ENCODE measurements at regions not wholly inside any gene's neighbourhood (a gene's known extent, or its start where the extent isn't known, plus 50 kb on each side); places are given as distances from the start of the nearest gene placed in this dataset.

DNA sequence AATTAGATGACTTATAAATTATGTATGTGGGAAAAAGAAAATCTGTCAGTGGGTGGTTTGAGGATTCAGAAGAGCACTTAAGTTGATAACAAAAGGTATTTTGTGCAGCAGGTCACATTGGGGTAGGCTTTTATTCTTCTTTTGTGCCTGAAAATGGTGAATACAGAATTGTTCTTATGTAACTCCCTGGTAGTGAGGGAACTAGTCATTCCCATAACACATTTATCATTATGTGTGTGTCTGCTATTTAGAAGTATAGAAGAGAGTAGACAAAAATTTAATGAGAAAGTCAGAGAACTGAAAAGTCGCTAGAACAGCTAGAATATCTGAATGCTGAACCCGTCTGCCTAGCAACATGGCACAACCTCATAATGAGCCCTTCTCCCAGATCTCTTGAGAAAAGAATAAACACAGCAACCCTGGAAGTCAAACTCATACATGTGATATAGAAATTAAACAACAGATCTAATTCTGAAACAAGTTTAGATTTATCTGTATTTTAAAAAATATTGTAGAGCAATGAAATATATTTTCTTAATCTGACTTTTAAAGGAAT is 111.8 kb upstream of the EDNRB start:
- Histone ChIP-seq H3K36me3 (no peaks in the 10 kb centered on the region), H3K9me3 (no peaks in the 10 kb centered on the region), H3K4me3 (no peak overlapping the region), H3K27ac (no peak overlapping the region), H3K27me3 (no peaks in the 10 kb centered on the region), H3K4me1 (no peaks in the 10 kb centered on the region)
- TF ChIP-seq POLR2A (IDR thresholded peaks at IDR 0.05) = no peak
- TF ChIP-seq, protein P1, sequence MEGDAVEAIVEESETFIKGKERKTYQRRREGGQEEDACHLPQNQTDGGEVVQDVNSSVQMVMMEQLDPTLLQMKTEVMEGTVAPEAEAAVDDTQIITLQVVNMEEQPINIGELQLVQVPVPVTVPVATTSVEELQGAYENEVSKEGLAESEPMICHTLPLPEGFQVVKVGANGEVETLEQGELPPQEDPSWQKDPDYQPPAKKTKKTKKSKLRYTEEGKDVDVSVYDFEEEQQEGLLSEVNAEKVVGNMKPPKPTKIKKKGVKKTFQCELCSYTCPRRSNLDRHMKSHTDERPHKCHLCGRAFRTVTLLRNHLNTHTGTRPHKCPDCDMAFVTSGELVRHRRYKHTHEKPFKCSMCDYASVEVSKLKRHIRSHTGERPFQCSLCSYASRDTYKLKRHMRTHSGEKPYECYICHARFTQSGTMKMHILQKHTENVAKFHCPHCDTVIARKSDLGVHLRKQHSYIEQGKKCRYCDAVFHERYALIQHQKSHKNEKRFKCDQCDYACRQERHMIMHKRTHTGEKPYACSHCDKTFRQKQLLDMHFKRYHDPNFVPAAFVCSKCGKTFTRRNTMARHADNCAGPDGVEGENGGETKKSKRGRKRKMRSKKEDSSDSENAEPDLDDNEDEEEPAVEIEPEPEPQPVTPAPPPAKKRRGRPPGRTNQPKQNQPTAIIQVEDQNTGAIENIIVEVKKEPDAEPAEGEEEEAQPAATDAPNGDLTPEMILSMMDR (IDR thresholded peaks at IDR 0.05 in 4 of 5, conservative IDR thresholded peaks at IDR 0.05 in 1 of 5) = no peak
- intact Hi-C loops (cut with DNase I; ENCODE audit: low total_unique reads) = no loop called here
- no peak for DNase-seq
- ATAC-seq = no peak
- in situ Hi-C loops (cut with MboI; ENCODE audit: low sequenced_read_pairs in 4 of 4) = no loop called here

GRCh38 chr13:78029901-78030300 is 111.3 kb upstream of the EDNRB start:
- H3K27me3 ChIP-seq = no peaks in the 10 kb centered on the region
- no peaks in the 10 kb centered on the region for H3K4me1 ChIP-seq
- ATAC-seq = no peak
- in situ Hi-C loops (cut with MboI; ENCODE audit: low sequenced_read_pairs in 4 of 4) = no loop called here
- TF ChIP-seq, protein P1 (IDR thresholded peaks at IDR 0.05 in 4 of 5, conservative IDR thresholded peaks at IDR 0.05 in 1 of 5) = no peak
- TF ChIP-seq POLR2A (IDR thresholded peaks at IDR 0.05) = no peak
- no peak overlapping the region for H3K27ac ChIP-seq
- H3K4me3 ChIP-seq = no peak overlapping the region
- no peaks in the 10 kb centered on the region for H3K36me3 ChIP-seq
- intact Hi-C loops (cut with DNase I; ENCODE audit: low total_unique reads) = no loop called here
- DNase-seq = no peak
- no peaks in the 10 kb centered on the region for H3K9me3 ChIP-seq

DNA sequence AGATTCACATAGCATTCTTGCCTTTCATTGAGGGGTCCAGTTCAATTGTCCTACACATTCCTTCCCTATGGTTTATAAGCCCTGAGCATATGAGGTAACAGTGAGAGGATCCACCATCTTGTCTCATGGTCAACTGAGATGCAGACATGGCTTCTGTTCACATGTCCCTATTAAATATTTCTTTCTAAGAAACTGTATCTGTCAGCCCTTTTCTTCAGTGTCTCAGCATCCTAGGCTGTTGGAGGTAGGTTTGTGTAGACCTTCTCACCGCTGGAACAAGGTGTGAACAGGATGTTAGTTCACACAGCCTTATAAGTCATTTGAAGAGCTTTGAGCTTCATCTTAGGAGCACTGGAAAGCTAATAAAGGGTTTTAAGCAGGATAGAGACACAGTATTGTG is 110.3 kb upstream of the EDNRB start:
- DNase-seq (no peak), ATAC-seq (no peak)
- in situ Hi-C loops (cut with MboI; ENCODE audit: low sequenced_read_pairs in 4 of 4) = no loop called here
- TF ChIP-seq, protein P1 (IDR thresholded peaks at IDR 0.05 in 4 of 5, conservative IDR thresholded peaks at IDR 0.05 in 1 of 5) = no peak
- no peak for TF ChIP-seq POLR2A (IDR thresholded peaks at IDR 0.05)
- H3K27me3 ChIP-seq = no peaks in the 10 kb centered on the region
- H3K27ac ChIP-seq = no peak overlapping the region
- H3K36me3 ChIP-seq = no peaks in the 10 kb centered on the region
- H3K4me3 ChIP-seq = no peak overlapping the region
- H3K9me3 ChIP-seq = no peaks in the 10 kb centered on the region
- H3K4me1 ChIP-seq = no peaks in the 10 kb centered on the region
- intact Hi-C loops (cut with DNase I; ENCODE audit: low total_unique reads) = no loop called here

DNA sequence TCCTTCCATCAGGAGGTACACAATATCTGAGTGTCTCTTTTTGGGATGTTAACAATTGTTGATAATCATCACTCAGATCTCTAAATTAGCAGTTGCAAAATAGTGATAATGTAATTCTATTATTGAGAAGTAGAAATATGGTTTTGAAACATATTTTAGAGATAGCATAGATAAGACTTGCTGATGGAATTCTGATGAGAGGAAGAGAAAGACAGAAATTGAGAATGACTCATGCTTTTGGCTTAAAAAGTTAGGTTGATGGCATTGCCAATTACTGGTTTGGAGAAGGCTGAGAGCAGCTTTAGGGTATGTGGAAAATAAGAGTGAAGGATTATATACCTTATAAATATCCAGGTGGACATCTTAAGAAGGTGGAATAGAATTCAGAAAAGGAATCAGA is 106.4 kb upstream of the EDNRB start:
- no peak for DNase-seq
- no peak overlapping the region for H3K27ac ChIP-seq
- intact Hi-C loops (cut with DNase I; ENCODE audit: low total_unique reads) = no loop called here
- no peaks in the 10 kb centered on the region for H3K9me3 ChIP-seq
- H3K4me3 ChIP-seq = no peak overlapping the region
- H3K27me3 ChIP-seq = no peaks in the 10 kb centered on the region
- H3K4me1 ChIP-seq = no peaks in the 10 kb centered on the region
- no peak for TF ChIP-seq POLR2A (IDR thresholded peaks at IDR 0.05)
- TF ChIP-seq, protein P1 (IDR thresholded peaks at IDR 0.05 in 4 of 5, conservative IDR thresholded peaks at IDR 0.05 in 1 of 5) = no peak
- in situ Hi-C loops (cut with MboI; ENCODE audit: low sequenced_read_pairs in 4 of 4) = no loop called here
- no peaks in the 10 kb centered on the region for H3K36me3 ChIP-seq
- no peak for ATAC-seq
